CD4-positive, alpha-beta T cell treated with Interleukin-1 beta for 1 hour (primary cell): ENCODE measurements at regions not wholly inside any gene's neighbourhood (a gene's known extent, or its start where the extent isn't known, plus 50 kb on each side); places are given as distances from the start of the nearest gene placed in this dataset.
"Not testable (repeated sequence)": the region's sequence is repeated elsewhere in the genome, so short reads cannot be mapped to it uniquely, and the experiment has no call there.

Source experiments
- DNase-seq, 2 donors: peaks; one replicate each; pipeline ENCODE4 v3.0.0-alpha.2; 2020 to 2022

- not testable (repeated sequence) for DNase-seq
Observed at GRCh38 chr1:228611707-228612106, 123.6 kb upstream of the RHOU start.

GRCh38 chr1:228622002-228622716 lies 113.1 kb upstream of the RHOU start:
- peak; percentile 2 to 59 for DNase-seq

- DNase-seq, result not testable (repeated sequence)
Observed at GRCh38 chr1:228626481-228626880, 108.8 kb upstream of the RHOU start.

GRCh38 chr1:228632858-228633257 lies 102.4 kb upstream of the RHOU start:
- peak in 1 of 2 donors; percentile 17 for DNase-seq

GRCh38 chr1:228635304-228635703 lies 100.0 kb upstream of the RHOU start:
- DNase-seq, result peak; percentile 71 to 75

- DNase-seq, result peak in 1 of 2 donors; percentile 54
Observed at GRCh38 chr1:228637529-228637928, 97.8 kb upstream of the RHOU start.

GRCh38 chr1:228646717-228647522 lies 88.4 kb upstream of the RHOU start:
- DNase-seq, result peak; percentile 54 to 56

GRCh38 chr1:228647523-228648444 lies 87.5 kb upstream of the RHOU start:
- DNase-seq, result peak in 1 of 2 donors; percentile 17

- no peak for DNase-seq
Observed at GRCh38 chr1:228648647-228649383, 86.5 kb upstream of the RHOU start.

GRCh38 chr1:228650141-228650540 lies 85.1 kb upstream of the RHOU start:
- DNase-seq, result no peak

- no peak for DNase-seq
Observed at GRCh38 chr1:228650946-228651345, 84.3 kb upstream of the RHOU start.

- no peak for DNase-seq
Observed at GRCh38 chr1:228652116-228652515, 83.2 kb upstream of the RHOU start.

GRCh38 chr1:228653057-228653456 lies 82.2 kb upstream of the RHOU start:
- not testable (repeated sequence) for DNase-seq

- DNase-seq, result no peak
Observed at GRCh38 chr1:228653748-228654147, 81.5 kb upstream of the RHOU start.

GRCh38 chr1:228655796-228656394 lies 79.4 kb upstream of the RHOU start:
- no peak for DNase-seq

GRCh38 chr1:228662007-228662689 lies 73.1 kb upstream of the RHOU start:
- not testable (repeated sequence) for DNase-seq

GRCh38 chr1:228664399-228664914 lies 70.8 kb upstream of the RHOU start:
- peak; percentile 67 to 79 for DNase-seq

GRCh38 chr1:228666686-228667623 lies 68.3 kb upstream of the RHOU start:
- no peak for DNase-seq

GRCh38 chr1:228668553-228669241 lies 66.6 kb upstream of the RHOU start:
- DNase-seq, result no peak
